Type B pancreatic cell (in vitro differentiated cells): ENCODE measurements at regions not wholly inside any gene's neighbourhood (a gene's known extent, or its start where the extent isn't known, plus 50 kb on each side); places are given as distances from the start of the nearest gene placed in this dataset.

ENCODE experiments used
- DNase-seq: peaks from one replicate; pipeline ENCODE4 v3.0.0; 2021; ENCODE audit warnings: mixed read lengths; ENCODE audit not compliant: unreplicated experiment; ENCODE audit errors: extremely low spot score
- H3K27ac Mint-ChIP-seq: 2 replicates; pipeline ENCODE4 v1.8.0; 2021; ENCODE audit warnings: mild to moderate bottlenecking, mixed read lengths
- H3K27me3 Mint-ChIP-seq: 2 replicates; pipeline ENCODE4 v1.8.0; 2021; ENCODE audit warnings: mixed read lengths
- H3K36me3 Mint-ChIP-seq: 2 replicates; pipeline ENCODE4 v1.8.0; 2021; ENCODE audit warnings: mixed read lengths
- H3K4me1 Mint-ChIP-seq: one replicate; pipeline ENCODE4 v1.8.0; 2021; ENCODE audit warnings: mixed read lengths; ENCODE audit not compliant: unreplicated experiment
- H3K4me3 Mint-ChIP-seq: 2 replicates; pipeline ENCODE4 v1.8.0; 2021; ENCODE audit warnings: mild to moderate bottlenecking, mixed read lengths
- H3K9me3 Mint-ChIP-seq: 2 replicates; pipeline ENCODE4 v1.8.0; 2021; ENCODE audit warnings: mixed read lengths
- CTCF ChIP-seq: fragments of 200-600 bp; sonication (generic); conservative IDR thresholded peaks from 2 replicates; pipeline ENCODE4 v1.5.0; 2021; ENCODE audit warnings: antibody characterized with exemption, mild to moderate bottlenecking

GRCh38 chr1:81449786-81450185 lies 350.9 kb upstream of the ADGRL2 start:
- TF ChIP-seq CTCF, result no peak
- H3K27me3 Mint-ChIP-seq, result peaks cover 6% of the 10 kb centered on the region
- H3K4me3 Mint-ChIP-seq, result no peak overlapping the region
- no peaks in the 10 kb centered on the region for H3K36me3 Mint-ChIP-seq
- H3K9me3 Mint-ChIP-seq, result no peaks in the 10 kb centered on the region
- H3K27ac Mint-ChIP-seq, result no peak overlapping the region
- no peak for DNase-seq
- H3K4me1 Mint-ChIP-seq, result peaks cover 13% of the 10 kb centered on the region

GRCh38 chr1:81446000-81446669 lies 354.6 kb upstream of the ADGRL2 start:
- no peak overlapping the region for H3K4me3 Mint-ChIP-seq
- no peak for TF ChIP-seq CTCF
- H3K9me3 Mint-ChIP-seq, result no peaks in the 10 kb centered on the region
- no peak for DNase-seq
- H3K4me1 Mint-ChIP-seq, result peaks cover 4% of the 10 kb centered on the region
- H3K27me3 Mint-ChIP-seq, result no peaks in the 10 kb centered on the region
- no peak overlapping the region for H3K27ac Mint-ChIP-seq
- no peaks in the 10 kb centered on the region for H3K36me3 Mint-ChIP-seq

GRCh38 chr1:81443288-81443687 lies 357.4 kb upstream of the ADGRL2 start:
- peaks cover 4% of the 10 kb centered on the region for H3K9me3 Mint-ChIP-seq
- H3K4me3 Mint-ChIP-seq, result no peak overlapping the region
- TF ChIP-seq CTCF, result no peak
- H3K27ac Mint-ChIP-seq, result no peak overlapping the region
- H3K4me1 Mint-ChIP-seq, result peaks cover 9% of the 10 kb centered on the region
- H3K36me3 Mint-ChIP-seq, result no peaks in the 10 kb centered on the region
- peaks cover 4% of the 10 kb centered on the region for H3K27me3 Mint-ChIP-seq
- no peak for DNase-seq

GRCh38 chr1:81439046-81439823 lies 361.5 kb upstream of the ADGRL2 start:
- TF ChIP-seq CTCF, result no peak
- Mint-ChIP-seq H3K27ac (no peak overlapping the region), H3K27me3 (peaks cover 4% of the 10 kb centered on the region), H3K4me3 (no peak overlapping the region), H3K4me1 (peaks cover 12% of the 10 kb centered on the region), H3K36me3 (no peaks in the 10 kb centered on the region), H3K9me3 (peaks cover 4% of the 10 kb centered on the region)
- no peak for DNase-seq

- no peak overlapping the region for H3K27ac Mint-ChIP-seq
- no peak for DNase-seq
These were observed 363.1 kb upstream of the ADGRL2 start for GRCh38 chr1:81437649-81438048.

More at GRCh38 chr1:81437649-81438048, 363.1 kb upstream of the ADGRL2 start:
- H3K27me3 Mint-ChIP-seq, result peaks cover 4% of the 10 kb centered on the region
- TF ChIP-seq CTCF, result no peak
- peaks cover 4% of the 10 kb centered on the region for H3K9me3 Mint-ChIP-seq
- no peaks in the 10 kb centered on the region for H3K36me3 Mint-ChIP-seq
- H3K4me1 Mint-ChIP-seq, result peaks cover 19% of the 10 kb centered on the region
- no peak overlapping the region for H3K4me3 Mint-ChIP-seq
